ENCODE measurements at regions not wholly inside any gene's neighbourhood (a gene's known extent, or its start where the extent isn't known, plus 50 kb on each side); places are given as distances from the start of the nearest gene placed in this dataset.

GRCh38 chr6:165985281-165985805 lies 182.3 kb downstream of the TBXT start:
- no peak for DNase-seq
- Mint-ChIP-seq H3K27me3 (peaks cover 52% of the 10 kb centered on the region), H3K27ac (no peak overlapping the region), H3K4me1 (peaks cover 6% of the 10 kb centered on the region), H3K9me3 (no peaks in the 10 kb centered on the region), H3K4me3 (no peak overlapping the region), H3K36me3 (ENCODE audit: low read depth) (no peaks in the 10 kb centered on the region)
- CTCF ChIA-PET, result no interaction called here
- POLR2A ChIA-PET, result no interaction called here

DNA sequence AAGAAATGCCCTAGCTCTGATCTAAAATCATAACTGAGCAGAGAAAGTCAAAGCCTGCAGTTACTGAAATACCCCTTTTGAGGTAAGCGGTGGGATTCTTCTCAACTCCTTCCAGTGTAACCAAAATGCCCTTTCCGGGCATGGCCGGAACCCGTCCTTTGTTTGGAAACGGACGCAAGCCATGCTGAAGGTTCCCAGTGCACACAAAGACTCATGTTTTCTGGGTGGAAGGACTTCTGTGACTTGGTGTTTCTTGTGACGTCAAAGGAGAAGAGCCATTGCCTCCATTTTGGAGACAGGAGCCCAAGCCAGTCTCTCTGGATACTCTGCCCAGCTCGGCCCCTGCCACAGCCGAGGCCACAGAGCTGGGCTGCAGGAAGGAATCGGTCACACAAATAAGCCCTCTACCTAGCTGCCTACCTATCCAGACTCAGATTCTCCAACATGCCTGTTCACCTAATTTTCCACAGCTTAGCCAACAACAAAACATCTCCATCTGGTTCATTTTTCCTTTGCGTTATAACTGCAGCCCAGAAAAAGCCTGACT lies 182.8 kb downstream of the TBXT start:
- peaks cover 47% of the 10 kb centered on the region for H3K27me3 Mint-ChIP-seq
- H3K9me3 Mint-ChIP-seq, result no peaks in the 10 kb centered on the region
- peaks cover 6% of the 10 kb centered on the region for H3K4me1 Mint-ChIP-seq
- DNase-seq, result no peak
- ChIA-PET CTCF (no interaction called here), POLR2A (no interaction called here)
- H3K36me3 Mint-ChIP-seq (ENCODE audit: low read depth), result no peaks in the 10 kb centered on the region
- H3K4me3 Mint-ChIP-seq, result no peak overlapping the region
- H3K27ac Mint-ChIP-seq, result no peak overlapping the region

- no peak overlapping the region for H3K4me3 Mint-ChIP-seq
- peaks cover 36% of the 10 kb centered on the region for H3K27me3 Mint-ChIP-seq
- H3K36me3 Mint-ChIP-seq (ENCODE audit: low read depth), result no peaks in the 10 kb centered on the region
- peaks cover 6% of the 10 kb centered on the region for H3K4me1 Mint-ChIP-seq
- no peak for DNase-seq
- ChIA-PET CTCF (no interaction called here), POLR2A (no interaction called here)
- no peak overlapping the region for H3K27ac Mint-ChIP-seq
- H3K9me3 Mint-ChIP-seq, result no peaks in the 10 kb centered on the region
These were observed 184.3 kb downstream of the TBXT start for GRCh38 chr6:165983112-165984072.

- ChIA-PET CTCF (no interaction called here), POLR2A (no interaction called here)
- Mint-ChIP-seq H3K4me1 (no peaks in the 10 kb centered on the region), H3K4me3 (no peak overlapping the region), H3K27me3 (peaks cover 6% of the 10 kb centered on the region), H3K9me3 (no peaks in the 10 kb centered on the region), H3K27ac (no peak overlapping the region), H3K36me3 (ENCODE audit: low read depth) (no peaks in the 10 kb centered on the region)
- no peak for DNase-seq
These were observed 189.2 kb downstream of the TBXT start for GRCh38 chr6:165978476-165978875.

DNA sequence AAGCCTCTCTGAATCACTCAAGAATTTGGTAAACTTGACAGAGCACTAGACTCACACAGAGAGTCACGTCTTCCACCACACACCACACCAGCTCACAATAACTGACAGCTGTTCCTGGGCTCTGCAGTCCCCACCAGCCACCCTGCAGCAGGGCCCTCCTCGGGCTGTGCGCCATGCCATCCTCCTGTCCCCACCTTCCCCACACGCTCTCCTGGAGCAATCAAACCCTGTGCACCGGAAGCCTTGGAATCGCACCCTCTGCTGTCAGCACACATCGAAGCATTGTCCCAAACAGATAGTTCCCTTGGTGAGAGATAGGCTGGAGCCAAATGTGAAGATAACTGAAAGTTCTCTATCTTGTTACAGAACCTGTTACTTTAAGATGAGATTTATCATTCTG lies 191.0 kb downstream of the TBXT start:
- no peak overlapping the region for H3K27ac Mint-ChIP-seq
- no peaks in the 10 kb centered on the region for H3K9me3 Mint-ChIP-seq
- no peak for DNase-seq
- ChIA-PET POLR2A (no interaction called here), CTCF (no interaction called here)
- no peaks in the 10 kb centered on the region for H3K4me1 Mint-ChIP-seq
- no peaks in the 10 kb centered on the region for H3K36me3 Mint-ChIP-seq (ENCODE audit: low read depth)
- no peak overlapping the region for H3K4me3 Mint-ChIP-seq
- H3K27me3 Mint-ChIP-seq, result peaks cover 6% of the 10 kb centered on the region

GRCh38 chr6:165974817-165975216 lies 192.8 kb downstream of the TBXT start:
- H3K27me3 Mint-ChIP-seq, result no peaks in the 10 kb centered on the region
- ChIA-PET POLR2A (interaction anchor here (0.5 kb wide), 1 partner anchor 45 kb away, joined by 4 read pairs; no protein-coding TSS in a partner anchor), CTCF (no interaction called here)
- H3K36me3 Mint-ChIP-seq (ENCODE audit: low read depth), result no peaks in the 10 kb centered on the region
- H3K27ac Mint-ChIP-seq, result no peak overlapping the region
- H3K4me3 Mint-ChIP-seq, result no peak overlapping the region
- H3K9me3 Mint-ChIP-seq, result no peaks in the 10 kb centered on the region
- no peaks in the 10 kb centered on the region for H3K4me1 Mint-ChIP-seq
- DNase-seq, result no peak

DNA sequence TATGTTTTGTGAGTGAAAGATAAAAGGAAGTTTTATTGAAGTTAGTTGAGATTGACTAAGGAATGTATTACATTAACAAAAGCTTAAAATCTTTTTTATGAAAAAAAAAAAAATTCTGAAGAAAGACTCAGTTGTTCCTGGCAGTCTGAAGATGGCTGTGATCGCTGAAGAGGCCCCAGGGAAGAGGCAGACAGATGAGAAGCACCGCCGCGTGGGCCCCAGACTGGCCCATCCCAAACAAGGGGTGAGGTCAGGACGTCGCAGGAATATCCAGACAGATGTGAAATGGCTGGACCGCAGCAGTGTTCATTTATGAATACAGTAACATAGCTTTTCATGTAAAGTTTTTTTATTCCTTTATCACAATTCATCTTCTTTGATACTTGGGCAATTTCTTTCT lies 194.2 kb downstream of the TBXT start:
- Mint-ChIP-seq H3K9me3 (no peaks in the 10 kb centered on the region), H3K27me3 (no peaks in the 10 kb centered on the region), H3K36me3 (ENCODE audit: low read depth) (no peaks in the 10 kb centered on the region), H3K4me1 (no peaks in the 10 kb centered on the region), H3K27ac (no peak overlapping the region), H3K4me3 (no peak overlapping the region)
- ChIA-PET CTCF (no interaction called here), POLR2A (no interaction called here)
- no peak for DNase-seq

DNA sequence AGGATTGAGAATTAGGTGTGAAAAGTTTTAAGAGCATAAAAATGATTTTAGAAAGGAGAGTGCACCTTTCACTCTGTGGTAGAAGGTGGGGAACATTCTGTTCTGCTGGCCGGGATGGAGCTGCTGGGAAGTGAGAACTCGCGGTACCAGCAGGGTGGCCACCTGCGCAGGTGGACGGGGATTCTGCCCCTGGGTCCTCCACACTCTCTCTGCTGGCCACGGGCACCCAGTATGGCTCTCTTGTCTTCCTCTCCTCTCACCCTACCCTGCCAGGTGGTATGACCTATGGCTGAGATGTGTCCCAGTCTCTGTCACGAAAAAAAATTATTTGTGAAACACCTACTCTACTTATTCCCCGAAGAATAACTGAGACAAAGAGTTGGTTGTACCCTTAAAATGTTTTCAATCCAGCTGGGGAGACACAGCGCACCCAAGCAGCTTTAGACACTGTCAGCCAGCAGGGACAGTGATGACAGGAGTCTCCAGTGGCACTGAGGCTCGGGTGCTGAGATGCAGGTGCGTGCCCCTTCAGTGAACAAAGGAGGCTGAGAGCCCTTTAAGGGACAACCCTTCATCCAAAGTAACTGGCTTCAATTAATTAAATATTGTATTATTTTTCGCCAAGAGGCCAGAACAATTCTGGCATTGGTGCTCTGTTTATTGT lies 195.4 kb downstream of the TBXT start:
- no peak overlapping the region for H3K4me3 Mint-ChIP-seq
- H3K9me3 Mint-ChIP-seq, result no peaks in the 10 kb centered on the region
- no peaks in the 10 kb centered on the region for H3K36me3 Mint-ChIP-seq (ENCODE audit: low read depth)
- no peaks in the 10 kb centered on the region for H3K27me3 Mint-ChIP-seq
- H3K27ac Mint-ChIP-seq, result no peak overlapping the region
- ChIA-PET POLR2A (no interaction called here), CTCF (no interaction called here)
- no peak for DNase-seq
- H3K4me1 Mint-ChIP-seq, result no peaks in the 10 kb centered on the region

GRCh38 chr6:165971202-165971601 lies 196.4 kb downstream of the TBXT start:
- Mint-ChIP-seq H3K27ac (no peak overlapping the region), H3K27me3 (no peaks in the 10 kb centered on the region), H3K4me3 (no peak overlapping the region), H3K36me3 (ENCODE audit: low read depth) (no peaks in the 10 kb centered on the region), H3K9me3 (no peaks in the 10 kb centered on the region), H3K4me1 (no peaks in the 10 kb centered on the region)
- ChIA-PET CTCF (no interaction called here), POLR2A (no interaction called here)
- no peak for DNase-seq

DNA sequence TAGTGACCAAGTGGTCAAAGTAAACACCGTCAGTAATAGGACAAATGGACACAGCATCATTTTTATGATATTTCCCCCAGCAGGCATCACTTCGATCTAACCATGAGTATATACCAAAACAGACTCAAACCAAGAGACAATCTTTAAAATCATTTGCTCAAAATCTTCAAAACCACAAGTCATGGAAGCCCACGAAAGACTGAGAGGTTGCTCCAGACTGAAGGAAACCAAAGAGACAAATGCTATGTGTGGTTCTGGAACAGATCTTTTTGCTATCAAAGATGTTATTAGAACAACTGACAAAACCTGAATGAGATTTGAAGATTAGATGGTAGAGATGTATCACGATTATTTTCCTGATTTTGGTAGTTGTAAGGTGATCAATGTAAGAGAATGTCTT lies 197.7 kb downstream of the TBXT start:
- CTCF ChIA-PET, result no interaction called here
- H3K4me3 Mint-ChIP-seq, result no peak overlapping the region
- no peaks in the 10 kb centered on the region for H3K9me3 Mint-ChIP-seq

GRCh38 chr6:165969184-165969583 lies 198.5 kb downstream of the TBXT start:
- POLR2A ChIA-PET, result no interaction called here
- Mint-ChIP-seq H3K9me3 (no peaks in the 10 kb centered on the region), H3K27me3 (no peaks in the 10 kb centered on the region), H3K27ac (no peak overlapping the region), H3K36me3 (ENCODE audit: low read depth) (no peaks in the 10 kb centered on the region), H3K4me3 (no peak overlapping the region), H3K4me1 (no peaks in the 10 kb centered on the region)
- CTCF ChIA-PET, result no interaction called here
- no peak for DNase-seq

More for the DNA sequence above, 197.7 kb downstream of the TBXT start:
- Mint-ChIP-seq H3K27me3 (no peaks in the 10 kb centered on the region), H3K36me3 (ENCODE audit: low read depth) (no peaks in the 10 kb centered on the region), H3K4me1 (no peaks in the 10 kb centered on the region), H3K27ac (no peak overlapping the region)
- POLR2A ChIA-PET, result no interaction called here
- DNase-seq, result no peak

- Mint-ChIP-seq H3K4me3 (no peak overlapping the region), H3K27me3 (no peaks in the 10 kb centered on the region), H3K27ac (no peak overlapping the region), H3K36me3 (ENCODE audit: low read depth) (no peaks in the 10 kb centered on the region), H3K9me3 (no peaks in the 10 kb centered on the region), H3K4me1 (no peaks in the 10 kb centered on the region)
- CTCF ChIA-PET, result no interaction called here
- POLR2A ChIA-PET, result no interaction called here
- DNase-seq, result no peak
These were observed 199.2 kb downstream of the TBXT start for GRCh38 chr6:165968408-165968807.

GRCh38 chr6:165967810-165968407 lies 199.7 kb downstream of the TBXT start:
- no peaks in the 10 kb centered on the region for H3K36me3 Mint-ChIP-seq (ENCODE audit: low read depth)
- H3K9me3 Mint-ChIP-seq, result no peaks in the 10 kb centered on the region
- no peaks in the 10 kb centered on the region for H3K27me3 Mint-ChIP-seq
- POLR2A ChIA-PET, result no interaction called here
- no peak overlapping the region for H3K4me3 Mint-ChIP-seq
- H3K4me1 Mint-ChIP-seq, result no peaks in the 10 kb centered on the region
- no peak overlapping the region for H3K27ac Mint-ChIP-seq
- CTCF ChIA-PET, result no interaction called here
- no peak for DNase-seq

All from activated CD4-positive, alpha-beta T cell treated with anti-CD3 and anti-CD28 coated beads, Interleukin-2, amount 10 ng/mL, durations not matched to agents 7 days and 5 days (primary cell).